HG03354 (cell line): ENCODE measurements at regions not wholly inside any gene's neighbourhood (a gene's known extent, or its start where the extent isn't known, plus 50 kb on each side); places are given as distances from the start of the nearest gene placed in this dataset.
"Not testable (repeated sequence)": the region's sequence is repeated elsewhere in the genome, so short reads cannot be mapped to it uniquely, and the experiment has no call there.

Experiments
- ATAC-seq: cut with Tn5 transposase; IDR thresholded peaks from one replicate; pipeline ENCODE4 v1.9.1; 2021; ENCODE audit warnings: mild to moderate bottlenecking; ENCODE audit not compliant: unreplicated experiment, poor library complexity, severe bottlenecking

DNA sequence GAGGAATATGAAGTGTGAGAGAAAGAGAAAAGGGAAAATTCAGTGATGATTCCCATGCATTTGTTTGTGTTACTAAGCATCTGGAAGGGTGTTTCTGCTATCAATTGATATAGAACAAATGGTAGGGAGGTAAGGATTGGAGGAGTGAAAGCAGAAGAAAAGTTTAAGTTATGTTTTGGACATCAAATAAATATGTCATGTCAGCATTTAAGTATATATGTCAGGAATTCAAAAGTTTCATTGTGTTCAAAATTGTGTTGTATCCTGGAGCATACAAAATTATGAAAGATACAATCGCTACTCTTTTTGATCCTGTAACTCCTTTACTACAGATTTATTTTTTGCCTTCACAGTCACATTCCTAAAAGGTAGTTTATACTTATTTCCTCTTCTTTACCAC, 885.8 kb downstream of the KCNA4 start:
- ATAC-seq, result no peak

DNA sequence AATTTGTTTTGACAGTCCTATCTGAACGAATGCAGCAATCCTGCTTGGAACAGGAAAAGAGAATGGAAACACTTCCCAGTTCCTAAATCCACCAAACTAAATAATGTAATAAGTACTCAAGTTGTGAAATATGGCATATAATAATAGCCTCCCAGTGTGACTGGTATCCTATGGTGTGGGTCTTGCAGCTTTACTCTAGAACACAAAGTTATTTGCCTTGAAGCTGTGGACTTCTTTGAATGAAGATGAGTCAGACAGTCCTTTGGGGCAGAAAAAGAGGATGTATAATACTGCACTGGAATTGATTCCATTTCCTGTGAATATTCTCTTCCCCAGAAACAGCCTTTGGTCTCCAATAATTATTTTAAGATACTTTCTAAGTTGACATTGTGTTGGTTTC, 887.0 kb downstream of the KCNA4 start:
- no peak for ATAC-seq

DNA sequence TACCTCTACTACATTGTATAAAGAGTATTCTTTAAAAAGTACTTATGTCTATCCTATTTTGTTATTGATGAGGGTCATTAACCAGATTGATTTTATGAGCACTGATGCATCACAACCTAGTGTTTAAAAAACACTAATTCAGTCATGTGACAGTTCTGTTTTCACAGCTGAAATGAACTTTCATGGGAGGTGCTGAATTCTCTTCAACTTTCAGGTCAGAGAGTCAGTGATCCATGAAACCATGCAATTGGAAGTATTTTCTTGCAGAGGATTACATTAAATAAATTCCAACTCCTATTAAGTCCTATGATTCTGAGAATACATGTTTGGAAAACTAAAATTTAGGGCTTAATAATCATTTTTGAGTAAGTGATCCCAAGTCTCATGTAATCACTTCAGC, 889.4 kb downstream of the KCNA4 start:
- ATAC-seq, result no peak

DNA sequence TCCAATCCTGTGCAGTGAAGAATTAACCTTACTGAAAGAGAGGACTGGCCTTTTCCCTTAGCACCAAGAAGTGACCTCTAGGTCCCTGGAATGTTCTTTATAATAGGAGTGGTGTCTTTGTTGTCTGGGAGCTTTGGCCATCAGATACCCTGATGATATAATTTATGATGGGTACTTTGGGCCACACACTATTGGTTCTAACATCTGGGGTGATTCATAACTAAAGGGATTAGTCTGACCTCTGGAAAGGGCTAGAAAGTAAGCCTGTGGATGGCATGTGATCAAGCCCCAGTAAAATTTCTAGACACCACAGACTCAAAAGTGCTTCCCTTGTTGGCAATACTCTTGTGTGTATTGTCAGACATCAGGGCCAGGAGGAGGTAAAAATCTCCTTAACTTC, 891.2 kb downstream of the KCNA4 start:
- no peak for ATAC-seq

GRCh38 chr11:29124470-29124869, 892.4 kb downstream of the KCNA4 start:
- ATAC-seq, result no peak

GRCh38 chr11:29119707-29120618, 896.9 kb downstream of the KCNA4 start:
- ATAC-seq, result no peak

DNA sequence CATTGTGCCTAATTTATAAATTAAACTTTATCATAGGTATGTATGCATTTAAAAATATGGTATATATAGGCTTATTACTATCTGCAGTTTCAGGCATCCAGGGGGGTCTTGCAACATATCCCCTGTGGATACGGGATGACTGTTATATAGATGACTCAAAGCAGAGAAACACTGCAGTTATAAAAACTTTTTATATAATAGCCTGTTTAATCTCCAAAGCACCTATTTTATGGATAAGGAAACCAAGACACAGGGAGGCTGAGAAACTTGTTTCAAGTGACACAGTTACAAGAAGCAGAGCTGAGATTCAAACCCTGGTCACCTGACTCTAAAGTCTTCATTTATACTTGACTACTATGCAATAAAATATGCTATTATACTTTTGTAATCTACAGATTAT, 897.7 kb downstream of the KCNA4 start:
- ATAC-seq, result no peak

DNA sequence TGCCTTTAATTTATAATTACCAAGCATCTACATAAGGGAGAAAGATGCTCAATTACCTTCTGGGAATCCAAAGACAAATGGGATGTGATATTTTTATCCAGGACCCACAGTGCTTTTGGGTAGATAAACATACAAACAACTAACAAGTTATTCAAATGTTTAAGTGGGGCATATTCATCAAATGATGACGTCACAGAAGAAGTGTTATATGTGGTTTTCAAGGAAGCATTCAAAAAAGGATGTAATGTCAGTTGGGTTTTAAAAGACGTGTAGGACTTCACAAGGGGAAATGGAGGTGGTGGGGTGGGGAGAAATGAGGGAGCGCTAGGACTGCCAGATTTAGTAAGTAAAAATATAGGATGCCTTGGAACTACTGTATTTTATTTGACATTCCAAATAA, 915.9 kb downstream of the KCNA4 start:
- no peak for ATAC-seq

DNA sequence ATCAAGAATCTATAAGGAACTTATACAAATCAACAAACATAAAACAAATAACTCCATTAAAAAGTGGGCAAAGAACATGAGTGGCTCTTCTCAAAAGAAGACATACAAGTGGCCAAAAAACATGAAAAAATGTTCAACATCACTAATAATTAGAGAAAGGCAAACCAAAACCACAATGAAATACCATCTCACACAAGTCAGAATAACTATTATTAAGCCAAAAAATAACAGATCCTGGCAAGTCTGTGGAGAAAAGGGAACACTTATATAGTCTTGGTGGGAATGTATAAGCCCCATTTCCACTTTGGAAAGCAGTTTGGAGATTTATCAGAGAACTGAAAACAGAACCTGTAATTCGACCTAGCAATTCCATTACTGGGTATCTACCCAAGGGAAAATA, 921.0 kb downstream of the KCNA4 start:
- no peak for ATAC-seq

- ATAC-seq, result no peak
These were observed 923.3 kb downstream of the KCNA4 start for GRCh38 chr11:29093416-29094120.

- no peak for ATAC-seq
These were observed 929.5 kb downstream of the KCNA4 start for GRCh38 chr11:29087200-29087812.

DNA sequence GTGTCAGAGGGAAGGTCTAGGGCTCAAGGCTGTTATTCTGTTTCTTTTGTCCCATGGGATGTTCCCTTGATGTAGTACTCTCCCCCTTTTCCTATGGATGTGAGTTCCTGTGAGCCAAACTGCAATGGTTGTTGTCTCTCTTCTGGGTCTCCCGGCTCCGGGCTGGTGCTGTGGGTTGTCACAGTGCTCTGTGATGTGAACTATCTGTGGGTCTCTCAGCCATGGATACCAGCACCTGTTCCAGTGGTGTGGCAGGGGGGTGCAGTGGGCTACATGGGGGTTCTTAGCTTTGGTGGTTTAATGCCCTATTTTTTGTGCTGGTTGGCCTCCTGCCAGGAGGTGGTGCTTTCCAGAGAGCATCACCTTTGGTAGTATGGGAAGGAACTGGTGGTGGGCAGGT, 941.1 kb downstream of the KCNA4 start:
- ATAC-seq, result no peak

DNA sequence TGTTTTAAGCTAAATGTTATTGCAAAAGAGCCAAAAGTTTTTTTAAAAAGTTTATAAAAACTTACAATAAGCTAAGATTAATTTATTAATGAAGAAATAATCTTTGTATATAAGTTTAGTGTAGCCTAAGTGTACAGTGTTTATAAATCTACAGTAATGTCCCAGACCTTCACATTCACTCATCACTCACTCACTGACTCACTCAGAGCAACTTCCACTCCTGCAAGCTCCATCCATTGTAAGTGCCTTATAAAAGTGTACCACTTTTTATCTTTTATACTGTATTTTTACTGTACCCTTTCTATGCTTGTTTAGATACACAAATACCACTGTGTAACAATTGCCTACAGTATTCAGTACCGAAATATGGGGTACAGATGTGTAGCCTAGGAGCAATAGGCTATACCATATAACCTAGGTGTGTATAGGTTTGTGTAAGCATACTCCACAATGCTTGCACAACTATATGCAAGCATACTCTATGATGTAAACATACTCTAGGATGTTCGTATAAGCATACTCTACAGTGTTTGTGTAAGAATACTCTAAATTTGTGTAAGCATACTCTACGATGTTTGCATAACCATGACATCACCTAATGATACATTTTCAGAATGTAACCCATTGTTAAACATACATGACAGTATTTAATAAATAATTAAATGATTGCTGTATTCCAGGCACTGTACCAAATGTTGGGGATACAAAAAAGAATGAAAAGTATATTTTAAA, 953.0 kb downstream of the KCNA4 start:
- no peak for ATAC-seq

DNA sequence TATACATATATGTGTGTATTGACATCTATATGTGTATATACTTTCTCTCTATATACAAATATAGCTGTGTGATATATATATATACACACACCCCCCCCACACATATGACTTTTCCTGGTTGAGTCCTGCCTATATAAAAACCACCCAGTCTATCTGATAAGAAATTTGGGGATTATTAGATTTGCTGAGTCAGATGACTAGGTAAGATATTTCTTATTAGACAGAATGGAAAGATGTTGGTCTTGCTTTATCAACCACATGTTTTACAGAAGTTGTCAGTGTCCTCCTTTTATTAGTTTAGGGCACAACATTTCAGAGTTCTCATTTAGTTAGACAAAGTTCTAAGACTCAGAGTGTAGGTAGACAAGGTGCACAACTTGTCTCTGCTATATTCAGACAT, 953.3 kb downstream of the METTL15 start:
- no peak for ATAC-seq

- not testable (repeated sequence) for ATAC-seq
These were observed 948.3 kb downstream of the METTL15 start for GRCh38 chr11:29056487-29056886.

- no peak for ATAC-seq
These were observed 943.7 kb downstream of the METTL15 start for GRCh38 chr11:29051935-29052334.

GRCh38 chr11:29050962-29051361, 942.8 kb downstream of the METTL15 start:
- ATAC-seq, result not testable (repeated sequence)

DNA sequence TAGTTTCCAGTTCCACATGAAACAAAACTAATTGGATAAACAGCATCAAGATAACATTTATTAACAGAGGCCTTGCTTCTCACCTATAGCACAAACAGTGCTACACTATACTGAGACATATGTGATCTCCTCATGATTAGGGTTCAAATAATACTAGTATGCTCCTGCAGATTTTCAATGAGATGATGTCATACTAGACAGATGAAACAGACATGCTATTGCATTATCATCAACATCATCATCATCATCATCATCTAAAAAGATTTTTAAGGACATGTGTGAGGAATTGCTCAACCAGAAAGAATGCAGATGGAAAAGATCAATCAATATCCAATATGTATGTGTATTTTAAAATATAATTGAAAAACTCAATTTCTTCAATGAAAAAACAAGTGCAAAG, 932.3 kb downstream of the METTL15 start:
- ATAC-seq, result no peak

DNA sequence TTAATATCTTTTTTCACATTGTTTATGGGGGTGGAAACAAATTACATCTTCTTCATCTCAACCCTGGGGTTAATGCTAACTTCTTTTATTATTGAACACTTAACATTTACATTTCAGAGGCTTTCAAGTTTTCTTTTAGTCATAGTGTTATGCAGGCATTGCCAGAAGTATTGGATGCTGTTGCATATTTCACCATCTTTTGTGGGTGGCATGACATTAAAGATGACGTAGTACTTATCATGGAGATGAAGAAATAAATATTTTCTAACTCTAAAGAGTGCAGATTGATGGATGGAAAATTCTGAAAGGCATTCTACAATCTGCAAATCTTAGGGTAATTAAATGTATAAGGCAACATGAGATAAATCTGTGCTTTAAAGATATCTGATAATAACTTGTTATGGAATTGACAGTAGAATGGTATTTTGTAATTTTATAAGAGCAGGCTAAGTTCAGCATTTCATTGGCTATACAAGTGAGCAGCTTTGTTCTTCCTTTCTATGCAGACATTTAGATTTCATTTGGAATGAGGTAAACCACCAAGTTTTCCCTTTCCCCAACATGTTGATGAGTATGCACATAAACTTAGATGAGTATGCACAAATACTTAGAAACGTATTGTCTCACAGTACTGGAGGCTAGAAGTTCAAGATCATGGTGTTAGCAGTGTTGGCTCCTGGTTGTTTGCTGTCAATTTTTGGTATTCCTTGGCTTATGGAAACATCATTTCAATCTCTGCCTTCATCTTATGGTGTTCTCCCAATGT, 924.4 kb downstream of the METTL15 start:
- no peak for ATAC-seq
